Trophoblast cell (in vitro differentiated cells and primary cell): ENCODE measurements at regions not wholly inside any gene's neighbourhood (a gene's known extent, or its start where the extent isn't known, plus 50 kb on each side); places are given as distances from the start of the nearest gene placed in this dataset.
A peak's percentile ranks its signal among the peaks of the same experiment; 100 is the strongest.

ENCODE experiments used
- DNase-seq, 2 donors: peaks; one replicate each; pipeline ENCODE4 v3.0.0-alpha.2; 2016
- H2AFZ ChIP-seq: 2 replicates; pipeline ENCODE4 v1.6.1; 2013; ENCODE audit warnings: low read length, moderate library complexity, mild to moderate bottlenecking; ENCODE audit not compliant: insufficient read depth, poor library complexity
- H2AK5ac ChIP-seq: 2 replicates; pipeline ENCODE4 v1.6.1; 2013; ENCODE audit warnings: mild to moderate bottlenecking, low read length
- H2BK120ac ChIP-seq: 2 replicates; pipeline ENCODE4 v1.6.1; 2013; ENCODE audit warnings: low read length, mild to moderate bottlenecking, moderate library complexity; ENCODE audit not compliant: insufficient read depth, poor library complexity
- H2BK12ac ChIP-seq: 2 replicates; pipeline ENCODE4 v1.6.1; 2013; ENCODE audit warnings: mild to moderate bottlenecking, low read length, moderate library complexity
- H2BK5ac ChIP-seq: 2 replicates; pipeline ENCODE4 v1.6.1; 2013; ENCODE audit warnings: low read length, low read depth, moderate library complexity, mild to moderate bottlenecking; ENCODE audit not compliant: poor library complexity
- H3K14ac ChIP-seq: 2 replicates; pipeline ENCODE4 v1.6.1; 2013; ENCODE audit warnings: mild to moderate bottlenecking, low read length
- H3K18ac ChIP-seq: 2 replicates; pipeline ENCODE4 v1.6.1; 2013; ENCODE audit warnings: mild to moderate bottlenecking, low read length
- H3K23ac ChIP-seq: 2 replicates; pipeline ENCODE4 v1.6.1; 2013; ENCODE audit warnings: low read length
- H3K27ac ChIP-seq: 2 replicates; pipeline ENCODE4 v1.5.1; 2013; ENCODE audit warnings: low read depth, mild to moderate bottlenecking, inconsistent platforms, low read length, moderate library complexity
- H3K27me3 ChIP-seq: 2 replicates; pipeline ENCODE4 v1.6.1; 2013; ENCODE audit warnings: inconsistent platforms, mild to moderate bottlenecking, low read length, moderate library complexity; ENCODE audit not compliant: insufficient read depth
- H3K36me3 ChIP-seq, 2 experiments: 1 replicate in 1 of 2; 2 replicates in 1 of 2; pipeline ENCODE4 v1.6.1; 2013; ENCODE audit warnings: low read length in 2 of 2, mild to moderate bottlenecking in 2 of 2, moderate library complexity in 1 of 2; ENCODE audit not compliant: insufficient read depth in 2 of 2, control insufficient read depth in 1 of 2
- H3K4ac ChIP-seq: 2 replicates; pipeline ENCODE4 v1.6.1; 2013; ENCODE audit warnings: low read depth, mild to moderate bottlenecking, low read length, moderate library complexity
- H3K4me1 ChIP-seq, 2 experiments: 1 replicate in 1 of 2; 2 replicates in 1 of 2; pipeline ENCODE4 v1.6.1; 2013; ENCODE audit warnings: low read length in 2 of 2, mild to moderate bottlenecking in 2 of 2, moderate library complexity in 1 of 2; ENCODE audit not compliant: insufficient read depth in 2 of 2, control insufficient read depth in 1 of 2
- H3K4me2 ChIP-seq: 2 replicates; pipeline ENCODE4 v1.6.1; 2013; ENCODE audit warnings: inconsistent platforms, mild to moderate bottlenecking, low read length, moderate library complexity
- H3K4me3 ChIP-seq: 2 replicates; pipeline ENCODE4 v1.5.1; 2013; ENCODE audit warnings: mild to moderate bottlenecking, low read depth, low read length, inconsistent platforms
- H3K79me1 ChIP-seq: one replicate; pipeline ENCODE4 v1.6.1; 2013; ENCODE audit warnings: low read length
- H3K79me2 ChIP-seq: 2 replicates; pipeline ENCODE4 v1.6.1; 2013; ENCODE audit warnings: low read length, mild to moderate bottlenecking; ENCODE audit not compliant: control insufficient read depth, insufficient read depth, poor library complexity
- H3K9ac ChIP-seq: 2 replicates; pipeline ENCODE4 v1.6.1; 2013; ENCODE audit warnings: mild to moderate bottlenecking, low read length
- H3K9me3 ChIP-seq: 2 replicates; pipeline ENCODE4 v1.6.1; 2013; ENCODE audit warnings: low read depth, mild to moderate bottlenecking, control low read depth, inconsistent platforms, low read length; ENCODE audit not compliant: insufficient read depth
- H4K12ac ChIP-seq: 2 replicates; pipeline ENCODE4 v1.6.1; 2013; ENCODE audit warnings: low read depth, mild to moderate bottlenecking, low read length, moderate library complexity
- H4K8ac ChIP-seq: 2 replicates; pipeline ENCODE4 v1.6.1; 2013; ENCODE audit warnings: low read depth, mild to moderate bottlenecking, low read length, moderate library complexity
- H4K91ac ChIP-seq: one replicate; pipeline ENCODE4 v1.6.1; 2013; ENCODE audit warnings: low read depth, mild to moderate bottlenecking, low read length, moderate library complexity
- WGBS: extraction: QIAGEN DNeasy Blood & Tissue Kit; methylation state at CpG from one replicate; pipeline ENCODE4 v1.1.7; 2013; ENCODE audit warnings: missing lambda C conversion rate; ENCODE audit not compliant: insufficient read length, insufficient coverage; ENCODE audit errors: extremely low coverage; 5-methylcytosine and 5-hydroxymethylcytosine counted together

- Histone ChIP-seq H2BK12ac (no peak overlapping the region), H3K79me1 (no peaks in the 10 kb centered on the region), H3K9me3 (peaks cover 4% of the 10 kb centered on the region), H4K12ac (no peak overlapping the region), H2BK5ac (no peak overlapping the region), H2AK5ac (no peak overlapping the region), H4K91ac (no peak overlapping the region), H3K27ac (no peak overlapping the region), H3K18ac (no peak overlapping the region), H3K9ac (no peak overlapping the region), H3K79me2 (no peaks in the 10 kb centered on the region), H3K36me3 (no peaks in the 10 kb centered on the region), H2AFZ (no peak overlapping the region), H3K4me1 (peaks cover 0 to 5% of the 10 kb centered on the region in 2 experiments), H3K23ac (no peak overlapping the region), H3K14ac (no peak overlapping the region), H3K4me3 (no peak overlapping the region), H4K8ac (no peak overlapping the region), H3K4me2 (peak overlapping the region; percentile 1), H2BK120ac (no peak overlapping the region), H3K27me3 (peaks cover 43% of the 10 kb centered on the region), H3K4ac (no peak overlapping the region)
- no peak for DNase-seq
- WGBS = no CpG with 5 or more reads among the region's 54 CpGs
These were observed 55.0 kb upstream of the LBX1 start for GRCh38 chr10:101284101-101284743.

GRCh38 chr10:101284744-101285463 lies 55.6 kb upstream of the LBX1 start:
- Histone ChIP-seq H2BK5ac (no peak overlapping the region), H3K9ac (no peak overlapping the region), H4K8ac (no peak overlapping the region), H2BK120ac (no peak overlapping the region), H3K14ac (no peak overlapping the region), H3K36me3 (no peaks in the 10 kb centered on the region), H3K18ac (no peak overlapping the region), H3K4me1 (peaks cover 0 to 5% of the 10 kb centered on the region in 2 experiments), H3K4ac (no peak overlapping the region), H3K79me1 (no peaks in the 10 kb centered on the region), H3K27ac (no peak overlapping the region), H2AK5ac (no peak overlapping the region), H3K9me3 (peaks cover 4% of the 10 kb centered on the region), H3K4me2 (no peak overlapping the region), H2AFZ (no peak overlapping the region), H4K12ac (no peak overlapping the region), H3K79me2 (no peaks in the 10 kb centered on the region), H3K4me3 (no peak overlapping the region), H3K27me3 (peaks cover 48% of the 10 kb centered on the region), H3K23ac (no peak overlapping the region), H4K91ac (no peak overlapping the region), H2BK12ac (no peak overlapping the region)
- no peak for DNase-seq
- WGBS = no CpG with 5 or more reads among the region's 7 CpGs

GRCh38 chr10:101285519-101286070 lies 56.3 kb upstream of the LBX1 start:
- Histone ChIP-seq H3K4ac (no peak overlapping the region), H2BK5ac (no peak overlapping the region), H2AFZ (no peak overlapping the region), H3K4me3 (no peak overlapping the region), H3K14ac (no peak overlapping the region), H4K12ac (no peak overlapping the region), H3K4me2 (no peak overlapping the region), H3K9me3 (peaks cover 5% of the 10 kb centered on the region), H3K36me3 (no peaks in the 10 kb centered on the region), H3K4me1 (peaks cover 0 to 5% of the 10 kb centered on the region in 2 experiments), H2BK12ac (no peak overlapping the region), H2BK120ac (no peak overlapping the region), H4K91ac (no peak overlapping the region), H3K79me2 (no peaks in the 10 kb centered on the region), H3K9ac (no peak overlapping the region), H3K27ac (no peak overlapping the region), H3K79me1 (no peaks in the 10 kb centered on the region), H2AK5ac (no peak overlapping the region), H3K23ac (no peak overlapping the region), H3K27me3 (peaks cover 53% of the 10 kb centered on the region), H4K8ac (no peak overlapping the region), H3K18ac (no peak overlapping the region)
- no peak for DNase-seq
- no CpG with 5 or more reads among the region's 15 CpGs for WGBS

- Histone ChIP-seq H3K9ac (no peak overlapping the region), H2AFZ (no peak overlapping the region)
- no CpG with 5 or more reads among the region's 12 CpGs for WGBS
These were observed 57.2 kb upstream of the LBX1 start for GRCh38 chr10:101286248-101287046.

More at GRCh38 chr10:101286248-101287046, 57.2 kb upstream of the LBX1 start:
- H2BK5ac ChIP-seq = no peak overlapping the region
- H4K91ac ChIP-seq = no peak overlapping the region
- H3K27me3 ChIP-seq = peaks cover 61% of the 10 kb centered on the region
- H3K36me3 ChIP-seq = no peaks in the 10 kb centered on the region
- no peak overlapping the region for H4K12ac ChIP-seq
- H4K8ac ChIP-seq = no peak overlapping the region
- no peak overlapping the region for H3K4me3 ChIP-seq
- H3K27ac ChIP-seq = no peak overlapping the region
- no peak overlapping the region for H3K18ac ChIP-seq
- no peak overlapping the region for H3K4me2 ChIP-seq
- no peak overlapping the region for H2AK5ac ChIP-seq
- no peak overlapping the region for H2BK12ac ChIP-seq
- H3K14ac ChIP-seq = no peak overlapping the region
- H2BK120ac ChIP-seq = no peak overlapping the region
- no peak overlapping the region for H3K23ac ChIP-seq
- DNase-seq = no peak
- H3K79me1 ChIP-seq = no peaks in the 10 kb centered on the region
- no peak overlapping the region for H3K4ac ChIP-seq
- H3K9me3 ChIP-seq = peaks cover 6% of the 10 kb centered on the region
- peaks cover 4 to 8% of the 10 kb centered on the region in 2 experiments for H3K4me1 ChIP-seq
- no peaks in the 10 kb centered on the region for H3K79me2 ChIP-seq
